ENCODE measurements at regions not wholly inside any gene's neighbourhood (a gene's known extent, or its start where the extent isn't known, plus 50 kb on each side); places are given as distances from the start of the nearest gene placed in this dataset.

DNA sequence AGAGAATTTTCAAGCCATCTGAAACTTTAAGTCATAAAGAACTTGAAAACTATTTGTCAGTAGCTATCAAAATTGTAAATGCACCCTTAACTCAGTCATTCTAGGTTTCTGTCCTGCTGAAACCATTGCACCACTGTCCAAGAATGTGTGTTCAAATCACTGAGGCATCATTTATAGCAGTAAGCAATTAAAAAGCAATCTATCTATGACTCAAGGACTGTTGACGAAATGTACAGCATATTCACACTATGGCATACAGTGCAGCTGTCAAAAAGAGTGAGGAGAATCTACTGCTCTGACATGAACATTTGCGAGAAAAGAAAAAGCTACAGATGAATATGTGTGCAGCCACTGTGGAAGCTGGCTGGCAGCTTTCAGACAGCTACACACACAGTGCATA, 71.2 kb downstream of the ING1 start:
- no peaks in the 10 kb centered on the region for H3K9me3 ChIP-seq (ENCODE audit: low read length)
- H3K9me2 ChIP-seq (ENCODE audit: insufficient read depth, low read length), result no peaks in the 10 kb centered on the region
- no peak overlapping the region for H3K4me2 ChIP-seq (ENCODE audit: low read length)
- H3K9ac ChIP-seq (ENCODE audit: low read length), result no peak overlapping the region
- no peak overlapping the region for H3K27ac ChIP-seq (ENCODE audit: low read length)
- H3K36me3 ChIP-seq (ENCODE audit: insufficient read depth, low read length), result no peaks in the 10 kb centered on the region
- no peaks in the 10 kb centered on the region for H3K79me2 ChIP-seq (replicated peaks; ENCODE audit: insufficient read depth, low read length)
- H3F3A ChIP-seq (ENCODE audit: insufficient read depth, low read length, poor library complexity, severe bottlenecking), result no peaks in the 10 kb centered on the region
- TF ChIP-seq RAD21 (conservative IDR thresholded peaks at IDR 0.05), result no peak
- TF ChIP-seq, protein P1, sequence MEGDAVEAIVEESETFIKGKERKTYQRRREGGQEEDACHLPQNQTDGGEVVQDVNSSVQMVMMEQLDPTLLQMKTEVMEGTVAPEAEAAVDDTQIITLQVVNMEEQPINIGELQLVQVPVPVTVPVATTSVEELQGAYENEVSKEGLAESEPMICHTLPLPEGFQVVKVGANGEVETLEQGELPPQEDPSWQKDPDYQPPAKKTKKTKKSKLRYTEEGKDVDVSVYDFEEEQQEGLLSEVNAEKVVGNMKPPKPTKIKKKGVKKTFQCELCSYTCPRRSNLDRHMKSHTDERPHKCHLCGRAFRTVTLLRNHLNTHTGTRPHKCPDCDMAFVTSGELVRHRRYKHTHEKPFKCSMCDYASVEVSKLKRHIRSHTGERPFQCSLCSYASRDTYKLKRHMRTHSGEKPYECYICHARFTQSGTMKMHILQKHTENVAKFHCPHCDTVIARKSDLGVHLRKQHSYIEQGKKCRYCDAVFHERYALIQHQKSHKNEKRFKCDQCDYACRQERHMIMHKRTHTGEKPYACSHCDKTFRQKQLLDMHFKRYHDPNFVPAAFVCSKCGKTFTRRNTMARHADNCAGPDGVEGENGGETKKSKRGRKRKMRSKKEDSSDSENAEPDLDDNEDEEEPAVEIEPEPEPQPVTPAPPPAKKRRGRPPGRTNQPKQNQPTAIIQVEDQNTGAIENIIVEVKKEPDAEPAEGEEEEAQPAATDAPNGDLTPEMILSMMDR (IDR thresholded peaks at IDR 0.05; ENCODE audit: poor library complexity, severe bottlenecking), result no peak
- no peak for TF ChIP-seq EP300 (conservative IDR thresholded peaks at IDR 0.05; ENCODE audit: poor library complexity, severe bottlenecking)
- no peak for TF ChIP-seq SMC3 (conservative IDR thresholded peaks at IDR 0.05; ENCODE audit: poor library complexity)
- no peak for TF ChIP-seq EZH2 (IDR thresholded peaks at IDR 0.05; ENCODE audit: borderline replicate concordance, insufficient read depth, low read length, poor library complexity, severe bottlenecking)
- H4K20me1 ChIP-seq (ENCODE audit: insufficient read depth), result no peaks in the 10 kb centered on the region
- H2AFZ ChIP-seq (ENCODE audit: low read depth, low read length), result no peak overlapping the region
- no peaks in the 10 kb centered on the region for H3K27me3 ChIP-seq (ENCODE audit: insufficient read depth, low read depth, low read length)
- H3K4me3 ChIP-seq (ENCODE audit: low read length), result no peak overlapping the region

DNA sequence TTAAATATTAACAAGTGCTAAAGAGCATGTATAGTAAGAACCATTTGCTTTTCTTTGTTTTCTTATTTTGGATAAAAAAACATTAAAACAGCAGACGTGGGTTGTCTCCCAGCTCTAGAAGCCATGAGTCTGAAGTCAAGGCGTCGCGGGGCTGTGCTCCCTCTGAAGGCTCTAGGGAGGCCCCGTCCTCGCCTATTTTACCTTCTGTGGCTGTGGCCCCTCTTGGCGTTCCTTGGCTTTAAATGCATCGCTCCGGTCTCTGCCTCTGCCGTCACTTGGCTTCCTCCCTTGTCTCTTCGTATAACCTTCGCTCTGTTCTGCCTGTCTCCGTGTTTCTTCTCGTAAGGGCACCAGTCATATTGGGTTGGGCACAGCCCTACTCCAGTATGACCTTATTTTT, 75.3 kb downstream of the ING1 start:
- Histone ChIP-seq H2AFZ (ENCODE audit: low read depth, low read length) (no peak overlapping the region), H4K20me1 (ENCODE audit: insufficient read depth) (no peaks in the 10 kb centered on the region), H3K4me3 (ENCODE audit: low read length) (no peak overlapping the region), H3K79me2 (replicated peaks; ENCODE audit: insufficient read depth, low read length) (no peaks in the 10 kb centered on the region), H3K9me2 (ENCODE audit: insufficient read depth, low read length) (no peaks in the 10 kb centered on the region), H3K4me2 (ENCODE audit: low read length) (no peak overlapping the region), H3K9ac (ENCODE audit: low read length) (no peak overlapping the region), H3F3A (ENCODE audit: insufficient read depth, low read length, poor library complexity, severe bottlenecking) (no peaks in the 10 kb centered on the region), H3K27ac (ENCODE audit: low read length) (no peak overlapping the region), H3K36me3 (ENCODE audit: insufficient read depth, low read length) (no peaks in the 10 kb centered on the region), H3K9me3 (ENCODE audit: low read length) (no peaks in the 10 kb centered on the region), H3K27me3 (ENCODE audit: insufficient read depth, low read depth, low read length) (no peaks in the 10 kb centered on the region)
- TF ChIP-seq, protein P2, sequence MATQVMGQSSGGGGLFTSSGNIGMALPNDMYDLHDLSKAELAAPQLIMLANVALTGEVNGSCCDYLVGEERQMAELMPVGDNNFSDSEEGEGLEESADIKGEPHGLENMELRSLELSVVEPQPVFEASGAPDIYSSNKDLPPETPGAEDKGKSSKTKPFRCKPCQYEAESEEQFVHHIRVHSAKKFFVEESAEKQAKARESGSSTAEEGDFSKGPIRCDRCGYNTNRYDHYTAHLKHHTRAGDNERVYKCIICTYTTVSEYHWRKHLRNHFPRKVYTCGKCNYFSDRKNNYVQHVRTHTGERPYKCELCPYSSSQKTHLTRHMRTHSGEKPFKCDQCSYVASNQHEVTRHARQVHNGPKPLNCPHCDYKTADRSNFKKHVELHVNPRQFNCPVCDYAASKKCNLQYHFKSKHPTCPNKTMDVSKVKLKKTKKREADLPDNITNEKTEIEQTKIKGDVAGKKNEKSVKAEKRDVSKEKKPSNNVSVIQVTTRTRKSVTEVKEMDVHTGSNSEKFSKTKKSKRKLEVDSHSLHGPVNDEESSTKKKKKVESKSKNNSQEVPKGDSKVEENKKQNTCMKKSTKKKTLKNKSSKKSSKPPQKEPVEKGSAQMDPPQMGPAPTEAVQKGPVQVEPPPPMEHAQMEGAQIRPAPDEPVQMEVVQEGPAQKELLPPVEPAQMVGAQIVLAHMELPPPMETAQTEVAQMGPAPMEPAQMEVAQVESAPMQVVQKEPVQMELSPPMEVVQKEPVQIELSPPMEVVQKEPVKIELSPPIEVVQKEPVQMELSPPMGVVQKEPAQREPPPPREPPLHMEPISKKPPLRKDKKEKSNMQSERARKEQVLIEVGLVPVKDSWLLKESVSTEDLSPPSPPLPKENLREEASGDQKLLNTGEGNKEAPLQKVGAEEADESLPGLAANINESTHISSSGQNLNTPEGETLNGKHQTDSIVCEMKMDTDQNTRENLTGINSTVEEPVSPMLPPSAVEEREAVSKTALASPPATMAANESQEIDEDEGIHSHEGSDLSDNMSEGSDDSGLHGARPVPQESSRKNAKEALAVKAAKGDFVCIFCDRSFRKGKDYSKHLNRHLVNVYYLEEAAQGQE (IDR thresholded peaks at IDR 0.05; ENCODE audit: borderline replicate concordance), result no peak
- TF ChIP-seq SMC3 (conservative IDR thresholded peaks at IDR 0.05; ENCODE audit: poor library complexity) (no peak), TAF1 (IDR thresholded peaks at IDR 0.05; ENCODE audit: low read depth) (no peak), EP300 (conservative IDR thresholded peaks at IDR 0.05; ENCODE audit: poor library complexity, severe bottlenecking) (no peak), EZH2 (IDR thresholded peaks at IDR 0.05; ENCODE audit: borderline replicate concordance, insufficient read depth, low read length, poor library complexity, severe bottlenecking) (no peak), RAD21 (conservative IDR thresholded peaks at IDR 0.05) (no peak), POLR2AphosphoS5 (IDR thresholded peaks at IDR 0.05) (no peak), MXI1 (conservative IDR thresholded peaks at IDR 0.05; ENCODE audit: poor library complexity, severe bottlenecking) (no peak)
- TF ChIP-seq, protein P1 (IDR thresholded peaks at IDR 0.05; ENCODE audit: poor library complexity, severe bottlenecking), result no peak

Measured in neural cell (in vitro differentiated cells).